ENCODE measurements at regions not wholly inside any gene's neighbourhood (a gene's known extent, or its start where the extent isn't known, plus 50 kb on each side); places are given as distances from the start of the nearest gene placed in this dataset.
A peak's percentile ranks its signal among the peaks of the same experiment; 100 is the strongest.

DNA sequence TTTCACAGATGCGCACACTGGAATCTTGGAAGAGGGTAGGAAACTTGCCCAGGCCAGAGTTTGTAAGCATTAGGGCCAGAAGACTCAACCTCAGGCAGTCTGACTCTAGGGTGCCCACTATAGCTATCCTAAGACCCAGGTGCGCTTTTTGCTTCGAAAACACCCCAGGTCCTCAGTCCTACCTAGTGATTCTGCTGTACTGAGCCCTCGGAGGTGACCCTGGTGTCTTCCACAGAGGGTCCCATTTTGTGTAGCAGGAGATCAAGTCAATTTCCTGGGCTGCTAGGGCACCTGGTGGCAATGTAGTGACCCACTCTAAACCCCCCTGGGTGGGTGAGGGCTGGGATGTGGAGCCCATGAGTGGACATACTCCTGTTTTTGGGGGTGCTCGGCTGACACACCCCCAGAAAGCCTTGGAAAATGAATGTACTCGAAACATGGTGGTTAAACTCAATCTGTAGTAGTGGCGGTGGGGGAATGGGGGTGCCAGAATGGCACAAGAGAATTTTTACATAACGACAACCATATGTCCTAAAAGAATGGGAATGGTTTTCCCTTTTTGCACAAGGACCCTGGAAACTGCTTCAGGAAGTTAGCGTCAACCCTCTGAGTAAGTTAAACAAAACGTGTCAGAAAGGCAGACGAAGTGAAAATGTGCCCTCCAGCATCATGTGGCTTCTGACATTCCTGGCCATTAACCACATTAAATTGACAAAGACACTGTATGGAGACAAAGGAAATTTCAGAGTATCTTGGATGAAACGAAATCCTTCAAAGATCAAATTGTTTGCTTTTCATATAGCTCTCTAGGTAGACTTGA lies 218.0 kb upstream of the COPS8 start:
- BruUV-seq (replicated peaks): no TSS peak
- no peak for DNase-seq (ENCODE audit: low spot score)
- H3K4me1 ChIP-seq (ENCODE audit: insufficient read depth, low read length): no peaks in the 10 kb centered on the region
- TF ChIP-seq, protein P1, sequence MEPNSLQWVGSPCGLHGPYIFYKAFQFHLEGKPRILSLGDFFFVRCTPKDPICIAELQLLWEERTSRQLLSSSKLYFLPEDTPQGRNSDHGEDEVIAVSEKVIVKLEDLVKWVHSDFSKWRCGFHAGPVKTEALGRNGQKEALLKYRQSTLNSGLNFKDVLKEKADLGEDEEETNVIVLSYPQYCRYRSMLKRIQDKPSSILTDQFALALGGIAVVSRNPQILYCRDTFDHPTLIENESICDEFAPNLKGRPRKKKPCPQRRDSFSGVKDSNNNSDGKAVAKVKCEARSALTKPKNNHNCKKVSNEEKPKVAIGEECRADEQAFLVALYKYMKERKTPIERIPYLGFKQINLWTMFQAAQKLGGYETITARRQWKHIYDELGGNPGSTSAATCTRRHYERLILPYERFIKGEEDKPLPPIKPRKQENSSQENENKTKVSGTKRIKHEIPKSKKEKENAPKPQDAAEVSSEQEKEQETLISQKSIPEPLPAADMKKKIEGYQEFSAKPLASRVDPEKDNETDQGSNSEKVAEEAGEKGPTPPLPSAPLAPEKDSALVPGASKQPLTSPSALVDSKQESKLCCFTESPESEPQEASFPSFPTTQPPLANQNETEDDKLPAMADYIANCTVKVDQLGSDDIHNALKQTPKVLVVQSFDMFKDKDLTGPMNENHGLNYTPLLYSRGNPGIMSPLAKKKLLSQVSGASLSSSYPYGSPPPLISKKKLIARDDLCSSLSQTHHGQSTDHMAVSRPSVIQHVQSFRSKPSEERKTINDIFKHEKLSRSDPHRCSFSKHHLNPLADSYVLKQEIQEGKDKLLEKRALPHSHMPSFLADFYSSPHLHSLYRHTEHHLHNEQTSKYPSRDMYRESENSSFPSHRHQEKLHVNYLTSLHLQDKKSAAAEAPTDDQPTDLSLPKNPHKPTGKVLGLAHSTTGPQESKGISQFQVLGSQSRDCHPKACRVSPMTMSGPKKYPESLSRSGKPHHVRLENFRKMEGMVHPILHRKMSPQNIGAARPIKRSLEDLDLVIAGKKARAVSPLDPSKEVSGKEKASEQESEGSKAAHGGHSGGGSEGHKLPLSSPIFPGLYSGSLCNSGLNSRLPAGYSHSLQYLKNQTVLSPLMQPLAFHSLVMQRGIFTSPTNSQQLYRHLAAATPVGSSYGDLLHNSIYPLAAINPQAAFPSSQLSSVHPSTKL (CRISPR knock-in tag; IDR thresholded peaks at IDR 0.05): no peak
- 0 out of 2 replicates have a peak, but pooled peaks have one; percentile 1 for TF ChIP-seq ZNF629 (CRISPR knock-in tag; conservative IDR thresholded peaks at IDR 0.05)
- TF ChIP-seq, protein P2, sequence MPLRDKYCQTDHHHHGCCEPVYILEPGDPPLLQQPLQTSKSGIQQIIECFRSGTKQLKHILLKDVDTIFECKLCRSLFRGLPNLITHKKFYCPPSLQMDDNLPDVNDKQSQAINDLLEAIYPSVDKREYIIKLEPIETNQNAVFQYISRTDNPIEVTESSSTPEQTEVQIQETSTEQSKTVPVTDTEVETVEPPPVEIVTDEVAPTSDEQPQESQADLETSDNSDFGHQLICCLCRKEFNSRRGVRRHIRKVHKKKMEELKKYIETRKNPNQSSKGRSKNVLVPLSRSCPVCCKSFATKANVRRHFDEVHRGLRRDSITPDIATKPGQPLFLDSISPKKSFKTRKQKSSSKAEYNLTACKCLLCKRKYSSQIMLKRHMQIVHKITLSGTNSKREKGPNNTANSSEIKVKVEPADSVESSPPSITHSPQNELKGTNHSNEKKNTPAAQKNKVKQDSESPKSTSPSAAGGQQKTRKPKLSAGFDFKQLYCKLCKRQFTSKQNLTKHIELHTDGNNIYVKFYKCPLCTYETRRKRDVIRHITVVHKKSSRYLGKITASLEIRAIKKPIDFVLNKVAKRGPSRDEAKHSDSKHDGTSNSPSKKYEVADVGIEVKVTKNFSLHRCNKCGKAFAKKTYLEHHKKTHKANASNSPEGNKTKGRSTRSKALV (CRISPR knock-in tag; IDR thresholded peaks at IDR 0.05): no peak
- no peak for TF ChIP-seq ZNF501 (CRISPR knock-in tag; IDR thresholded peaks at IDR 0.05)
- TF ChIP-seq, protein P3, sequence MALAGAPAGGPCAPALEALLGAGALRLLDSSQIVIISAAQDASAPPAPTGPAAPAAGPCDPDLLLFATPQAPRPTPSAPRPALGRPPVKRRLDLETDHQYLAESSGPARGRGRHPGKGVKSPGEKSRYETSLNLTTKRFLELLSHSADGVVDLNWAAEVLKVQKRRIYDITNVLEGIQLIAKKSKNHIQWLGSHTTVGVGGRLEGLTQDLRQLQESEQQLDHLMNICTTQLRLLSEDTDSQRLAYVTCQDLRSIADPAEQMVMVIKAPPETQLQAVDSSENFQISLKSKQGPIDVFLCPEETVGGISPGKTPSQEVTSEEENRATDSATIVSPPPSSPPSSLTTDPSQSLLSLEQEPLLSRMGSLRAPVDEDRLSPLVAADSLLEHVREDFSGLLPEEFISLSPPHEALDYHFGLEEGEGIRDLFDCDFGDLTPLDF (CRISPR knock-in tag; IDR thresholded peaks at IDR 0.05): no peak
- no peak for TF ChIP-seq ZHX1 (CRISPR knock-in tag; IDR thresholded peaks at IDR 0.05; ENCODE audit: low read depth)
- CTCF ChIA-PET (ENCODE audit: low intra/inter-chr PET ratio, low total read pairs): no interaction called here
- in situ Hi-C loops (cut with HindIII; ENCODE audit: extremely low pct_ligation_motif_present, low pct_unique_long_range_greater_than_20kb): no loop called here
- H3K9ac ChIP-seq (ENCODE audit: insufficient read depth, low read depth, low read length): no peak overlapping the region
- no peaks in the 10 kb centered on the region for H3K79me2 ChIP-seq (ENCODE audit: insufficient read depth, low read length)
- no peak overlapping the region for H3K4me3 ChIP-seq (replicated peaks in 1 of 3; ENCODE audit: insufficient read depth in 1 of 3, low read depth in 2 of 3, low read length in 3 of 3)
- H4K20me1 ChIP-seq (ENCODE audit: insufficient read depth, low read length): no peaks in the 10 kb centered on the region
- H3K27ac ChIP-seq (ENCODE audit: extremely low read length, insufficient read depth, low read length): no peak overlapping the region
- intact Hi-C loops (cut with micrococcal nuclease; ENCODE audit: unreplicated experiment): no loop called here
- ATAC-seq: no peak
- no peak overlapping the region for H3K4me2 ChIP-seq (ENCODE audit: low read depth, low read length)
- POLR2A ChIA-PET: no interaction called here
- H3K36me3 ChIP-seq (replicated peaks in 1 of 2; ENCODE audit: control insufficient read depth in 1 of 2, insufficient read depth in 2 of 2, low read length in 2 of 2): no peaks in the 10 kb centered on the region
- peaks cover 10% of the 10 kb centered on the region; the same call in 1 of the 2 replicates for H3K9me3 ChIP-seq (ENCODE audit: low read length)
- H2AFZ ChIP-seq (ENCODE audit: low read length): no peak overlapping the region
- no peak for FAIRE-seq
- 33% methylated on average over 12 of the region's 12 CpGs for WGBS (ENCODE audit: low lambda C conversion rate)
- no peaks in the 10 kb centered on the region for H3K27me3 ChIP-seq (ENCODE audit: control insufficient read depth in 1 of 2, insufficient read depth in 2 of 2, low read length in 2 of 2)

Measured in HepG2 (cell line).